ENCODE measurements at regions not wholly inside any gene's neighbourhood (a gene's known extent, or its start where the extent isn't known, plus 50 kb on each side); places are given as distances from the start of the nearest gene placed in this dataset.
"Not testable (repeated sequence)": the region's sequence is repeated elsewhere in the genome, so short reads cannot be mapped to it uniquely, and the experiment has no call there.

- H2AFZ ChIP-seq (ENCODE audit: low read depth); H3K79me2 ChIP-seq (ENCODE audit: insufficient read depth); CTCF ChIA-PET; H3K9ac ChIP-seq; H3K9me2 ChIP-seq; DNase-seq; H3K9me3 ChIP-seq; POLR2A ChIA-PET; H3K4me1 ChIP-seq (ENCODE audit: control insufficient read depth in 1 of 2, insufficient read depth in 2 of 2, low read depth in 1 of 2, low read length in 1 of 2); H3K27me3 ChIP-seq (ENCODE audit: insufficient read depth); H3K36me3 ChIP-seq (replicated peaks in 1 of 2; ENCODE audit: control insufficient read depth in 1 of 2, insufficient read depth in 2 of 2, low read length in 1 of 2); H4K20me1 ChIP-seq (ENCODE audit: insufficient read depth); H3K4me3 ChIP-seq (ENCODE audit: low read depth in 2 of 2, low read length in 1 of 2); H3F3A ChIP-seq (replicated peaks; ENCODE audit: insufficient read depth): not testable (repeated sequence)
- TF ChIP-seq NFIC (IDR thresholded peaks at IDR 0.05; ENCODE audit: borderline replicate concordance), result peak; percentile 62
- Histone ChIP-seq H3K27ac (ENCODE audit: low read depth in 2 of 2, low read length in 1 of 2) (peak overlapping the region in 1 of 2 experiments; percentile 62; a peak in 2 of 4 replicates), H3K4me2 (0 out of 2 replicates have a peak overlapping the region, but pooled peaks have one; percentile 55)
- WGBS (ENCODE audit: low lambda C conversion rate), result 6% methylated on average over 15 of the region's 15 CpGs
Observed at GRCh38 chr4:3904264-3904955, 138.2 kb downstream of the ADRA2C start.

- H3K4me2 ChIP-seq; POLR2A ChIA-PET; H3K27me3 ChIP-seq (ENCODE audit: insufficient read depth); H3K9me3 ChIP-seq; H3K4me1 ChIP-seq (ENCODE audit: control insufficient read depth in 1 of 2, insufficient read depth in 2 of 2, low read depth in 1 of 2, low read length in 1 of 2); DNase-seq; H3F3A ChIP-seq (replicated peaks; ENCODE audit: insufficient read depth); H4K20me1 ChIP-seq (ENCODE audit: insufficient read depth); H3K36me3 ChIP-seq (replicated peaks in 1 of 2; ENCODE audit: control insufficient read depth in 1 of 2, insufficient read depth in 2 of 2, low read length in 1 of 2); H3K4me3 ChIP-seq (ENCODE audit: low read depth in 2 of 2, low read length in 1 of 2); H2AFZ ChIP-seq (ENCODE audit: low read depth); CTCF ChIA-PET; H3K9me2 ChIP-seq; H3K9ac ChIP-seq; H3K27ac ChIP-seq (ENCODE audit: low read depth in 2 of 2, low read length in 1 of 2); H3K79me2 ChIP-seq (ENCODE audit: insufficient read depth): not testable (repeated sequence)
- WGBS (ENCODE audit: low lambda C conversion rate), result 83% methylated on average over 1 of the region's 3 CpGs
Observed at GRCh38 chr4:3909616-3910015, 143.4 kb downstream of the ADRA2C start.

- POLR2A ChIA-PET, result not testable (repeated sequence)
Observed at GRCh38 chr4:3910161-3910950, 144.2 kb downstream of the ADRA2C start.

GRCh38 chr4:3911252-3911856 lies 145.2 kb downstream of the ADRA2C start:
- H3K79me2 ChIP-seq (ENCODE audit: insufficient read depth), result no peaks in the 10 kb centered on the region
- H3K9ac ChIP-seq, result no peak overlapping the region
- H3K9me3 ChIP-seq, result no peaks in the 10 kb centered on the region
- H3K27me3 ChIP-seq (ENCODE audit: insufficient read depth), result no peaks in the 10 kb centered on the region
- no peaks in the 10 kb centered on the region for H3K36me3 ChIP-seq (replicated peaks in 1 of 2; ENCODE audit: control insufficient read depth in 1 of 2, insufficient read depth in 2 of 2, low read length in 1 of 2)
- H3F3A ChIP-seq (replicated peaks; ENCODE audit: insufficient read depth), result peaks cover 6% of the 10 kb centered on the region
- WGBS (ENCODE audit: low lambda C conversion rate), result 53% methylated on average over 19 of the region's 19 CpGs
- no peak overlapping the region for H3K27ac ChIP-seq (ENCODE audit: low read depth in 2 of 2, low read length in 1 of 2)
- H3K4me1 ChIP-seq (ENCODE audit: control insufficient read depth in 1 of 2, insufficient read depth in 2 of 2, low read depth in 1 of 2, low read length in 1 of 2), result no peaks in the 10 kb centered on the region
- TF ChIP-seq EZH2phosphoT487 (IDR thresholded peaks at IDR 0.05; ENCODE audit: borderline replicate concordance, low read depth) (no peak), ZBTB33 (IDR thresholded peaks at IDR 0.05; ENCODE audit: borderline replicate concordance, low read depth) (no peak), MEF2A (IDR thresholded peaks at IDR 0.05; ENCODE audit: borderline replicate concordance, low read depth) (no peak), SIN3A (IDR thresholded peaks at IDR 0.05; ENCODE audit: borderline replicate concordance, low read depth, low read length) (no peak), NFIC (IDR thresholded peaks at IDR 0.05; ENCODE audit: borderline replicate concordance) (no peak), RFX5 (IDR thresholded peaks at IDR 0.05; ENCODE audit: low read length) (no peak), GATA2 (CRISPR knock-in tag; IDR thresholded peaks at IDR 0.05) (no peak), CHD2 (IDR thresholded peaks at IDR 0.05; ENCODE audit: low read length, partially characterized antibody) (no peak), RCOR1 (IDR thresholded peaks at IDR 0.05; ENCODE audit: low read length) (no peak), RXRA (IDR thresholded peaks at IDR 0.05; ENCODE audit: borderline replicate concordance, low read depth) (no peak)
- H2AFZ ChIP-seq (ENCODE audit: low read depth), result no peak overlapping the region
- POLR2A ChIA-PET, result no interaction called here
- H3K9me2 ChIP-seq, result no peaks in the 10 kb centered on the region
- H3K4me2 ChIP-seq, result no peak overlapping the region
- H3K4me3 ChIP-seq (ENCODE audit: low read depth in 2 of 2, low read length in 1 of 2), result no peak overlapping the region
- H4K20me1 ChIP-seq (ENCODE audit: insufficient read depth), result no peaks in the 10 kb centered on the region
- no peak for DNase-seq
- CTCF ChIA-PET, result no interaction called here

More at GRCh38 chr4:3910161-3910950, 144.2 kb downstream of the ADRA2C start:
- H4K20me1 ChIP-seq (ENCODE audit: insufficient read depth); CTCF ChIA-PET; H3K9me2 ChIP-seq; H2AFZ ChIP-seq (ENCODE audit: low read depth); H3K4me3 ChIP-seq (ENCODE audit: low read depth in 2 of 2, low read length in 1 of 2); H3K9ac ChIP-seq; H3K27ac ChIP-seq (ENCODE audit: low read depth in 2 of 2, low read length in 1 of 2); H3K4me2 ChIP-seq; H3K36me3 ChIP-seq (replicated peaks in 1 of 2; ENCODE audit: control insufficient read depth in 1 of 2, insufficient read depth in 2 of 2, low read length in 1 of 2); H3K4me1 ChIP-seq (ENCODE audit: control insufficient read depth in 1 of 2, insufficient read depth in 2 of 2, low read depth in 1 of 2, low read length in 1 of 2); H3F3A ChIP-seq (replicated peaks; ENCODE audit: insufficient read depth); H3K79me2 ChIP-seq (ENCODE audit: insufficient read depth); H3K27me3 ChIP-seq (ENCODE audit: insufficient read depth); H3K9me3 ChIP-seq; DNase-seq: not testable (repeated sequence)
- WGBS (ENCODE audit: low lambda C conversion rate), result 62% methylated on average over 8 of the region's 14 CpGs
